Panc1 (cell line): ENCODE measurements at regions not wholly inside any gene's neighbourhood (a gene's known extent, or its start where the extent isn't known, plus 50 kb on each side); places are given as distances from the start of the nearest gene placed in this dataset.

Experiments
- ATAC-seq: fragments of 200-7000 bp; cut with Tn5 transposase; 2 replicates; pipeline ENCODE4 v1.9.1; 2020; ENCODE audit warnings: mild to moderate bottlenecking, moderate library complexity
- BruUV-seq: library from RNA; stranded (reverse); fragments of 400-500 nt; replicated peaks from 2 replicates; lab custom pipeline; 2021; lab: Mats Ljungman, UMichigan
- CTCF ChIA-PET: fragments of 300-600 bp; sonication (Branson Sonifier 250); formaldehyde crosslinking; loops from one replicate; lab custom pipeline; 2022; ENCODE audit warnings: antibody characterized with exemption; lab: Charles Lee
- POLR2A ChIA-PET: fragments of 300-600 bp; sonication (Branson Sonifier 250); formaldehyde crosslinking; loops from one replicate; lab custom pipeline; 2022; ENCODE audit warnings: antibody characterized with exemption; lab: Charles Lee
- DNase-seq: peaks from one replicate; pipeline ENCODE4 v3.0.0-alpha.2; 2010; ENCODE audit warnings: low read depth, low spot score
- H3K27ac ChIP-seq: 2 replicates; pipeline ENCODE4 v1.5.1; 2011; ENCODE audit warnings: mild to moderate bottlenecking, low read length, inconsistent platforms
- H3K27me3 ChIP-seq: fragments of 200-500 bp; sonication (Bioruptor generic); 2 replicates; pipeline ENCODE4 v1.6.0; 2014; ENCODE audit warnings: low read length, inconsistent platforms; ENCODE audit not compliant: control insufficient read depth, insufficient read depth
- H3K36me3 ChIP-seq: fragments of 200-500 bp; sonication (Bioruptor generic); 2 replicates; pipeline ENCODE4 v1.5.1; 2014; ENCODE audit warnings: inconsistent platforms, mild to moderate bottlenecking, low read length, moderate library complexity; ENCODE audit not compliant: control insufficient read depth, insufficient read depth
- H3K4me1 ChIP-seq: 2 replicates; pipeline ENCODE4 v1.5.1; 2011; ENCODE audit warnings: inconsistent platforms, mild to moderate bottlenecking, low read length, moderate library complexity; ENCODE audit not compliant: control insufficient read depth, insufficient read depth
- H3K4me3 ChIP-seq, 2 experiments: 2 replicates each; pipeline ENCODE4 v1.5.1; 2011 to 2012; ENCODE audit warnings: low read depth in 2 of 2, low read length in 2 of 2, mild to moderate bottlenecking in 2 of 2, inconsistent platforms in 1 of 2, moderate library complexity in 1 of 2
- H3K9me3 ChIP-seq: fragments of 200-500 bp; sonication (Bioruptor generic); 2 replicates; pipeline ENCODE4 v1.5.1; 2014; ENCODE audit warnings: low read depth, mild to moderate bottlenecking, inconsistent platforms, low read length, moderate library complexity; ENCODE audit not compliant: control insufficient read depth, insufficient read depth
- CTCF ChIP-seq: fragments of 450-650 bp; IDR thresholded peaks from 2 replicates; pipeline ENCODE4 v1.5.1; 2017; ENCODE audit warnings: mild to moderate bottlenecking
- POLR2AphosphoS5 ChIP-seq: IDR thresholded peaks from 2 replicates; pipeline ENCODE4 v1.6.1; 2012; ENCODE audit warnings: mild to moderate bottlenecking, low read depth, low read length, moderate library complexity
- SIN3A ChIP-seq: IDR thresholded peaks from 2 replicates; pipeline ENCODE4 v1.6.1; 2012; ENCODE audit warnings: low read depth, mild to moderate bottlenecking, low read length, moderate library complexity, borderline replicate concordance; ENCODE audit not compliant: insufficient read depth
- TCF7L2 ChIP-seq: IDR thresholded peaks from 2 replicates; pipeline ENCODE4 v1.6.1; 2011; ENCODE audit warnings: mild to moderate bottlenecking, low read depth, low read length, inconsistent platforms
- in situ Hi-C: cut with HindIII; loops from 2 replicates; pipeline ENCODE4 v1.10.0; 2016; ENCODE audit warnings: low sequenced_read_pairs, low pct_unique_long_range_greater_than_20kb
- intact Hi-C: fragments of 100-400 bp; cut with micrococcal nuclease; formaldehyde crosslinking; loops from one replicate; pipeline ENCODE4 v1.10.0; 2022; ENCODE audit not compliant: unreplicated experiment
- TF ChIP-seq, protein P1 (sequence below), 2 experiments: IDR thresholded peaks; 2 replicates each; pipeline ENCODE4 v1.6.1; 2011 to 2012; ENCODE audit warnings: low read depth in 2 of 2, control low read depth in 1 of 2, low read length in 1 of 2, mild to moderate bottlenecking in 1 of 2, moderate library complexity in 1 of 2; ENCODE audit not compliant: insufficient read depth in 1 of 2

GRCh38 chr10:8912108-8912507, 857.6 kb downstream of the GATA3 start:
- Histone ChIP-seq H3K9me3 (no peaks in the 10 kb centered on the region), H3K27ac (no peak overlapping the region), H3K36me3 (no peaks in the 10 kb centered on the region), H3K27me3 (no peaks in the 10 kb centered on the region), H3K4me1 (0 out of 2 replicates have a peak, but pooled peaks cover 2% of the 10 kb centered on the region), H3K4me3 (no peak overlapping the region)
- in situ Hi-C loops = no loop called here
- TF ChIP-seq, protein P1, sequence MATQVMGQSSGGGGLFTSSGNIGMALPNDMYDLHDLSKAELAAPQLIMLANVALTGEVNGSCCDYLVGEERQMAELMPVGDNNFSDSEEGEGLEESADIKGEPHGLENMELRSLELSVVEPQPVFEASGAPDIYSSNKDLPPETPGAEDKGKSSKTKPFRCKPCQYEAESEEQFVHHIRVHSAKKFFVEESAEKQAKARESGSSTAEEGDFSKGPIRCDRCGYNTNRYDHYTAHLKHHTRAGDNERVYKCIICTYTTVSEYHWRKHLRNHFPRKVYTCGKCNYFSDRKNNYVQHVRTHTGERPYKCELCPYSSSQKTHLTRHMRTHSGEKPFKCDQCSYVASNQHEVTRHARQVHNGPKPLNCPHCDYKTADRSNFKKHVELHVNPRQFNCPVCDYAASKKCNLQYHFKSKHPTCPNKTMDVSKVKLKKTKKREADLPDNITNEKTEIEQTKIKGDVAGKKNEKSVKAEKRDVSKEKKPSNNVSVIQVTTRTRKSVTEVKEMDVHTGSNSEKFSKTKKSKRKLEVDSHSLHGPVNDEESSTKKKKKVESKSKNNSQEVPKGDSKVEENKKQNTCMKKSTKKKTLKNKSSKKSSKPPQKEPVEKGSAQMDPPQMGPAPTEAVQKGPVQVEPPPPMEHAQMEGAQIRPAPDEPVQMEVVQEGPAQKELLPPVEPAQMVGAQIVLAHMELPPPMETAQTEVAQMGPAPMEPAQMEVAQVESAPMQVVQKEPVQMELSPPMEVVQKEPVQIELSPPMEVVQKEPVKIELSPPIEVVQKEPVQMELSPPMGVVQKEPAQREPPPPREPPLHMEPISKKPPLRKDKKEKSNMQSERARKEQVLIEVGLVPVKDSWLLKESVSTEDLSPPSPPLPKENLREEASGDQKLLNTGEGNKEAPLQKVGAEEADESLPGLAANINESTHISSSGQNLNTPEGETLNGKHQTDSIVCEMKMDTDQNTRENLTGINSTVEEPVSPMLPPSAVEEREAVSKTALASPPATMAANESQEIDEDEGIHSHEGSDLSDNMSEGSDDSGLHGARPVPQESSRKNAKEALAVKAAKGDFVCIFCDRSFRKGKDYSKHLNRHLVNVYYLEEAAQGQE (IDR thresholded peaks at IDR 0.05; ENCODE audit: insufficient read depth in 1 of 2, low read depth in 2 of 2, low read length in 1 of 2) = no peak
- TF ChIP-seq SIN3A = no peak
- BruUV-seq = no TSS peak
- ChIA-PET CTCF (no interaction called here), POLR2A (no interaction called here)
- intact Hi-C loops = no loop called here
- no peak for DNase-seq
- ATAC-seq = no peak

DNA sequence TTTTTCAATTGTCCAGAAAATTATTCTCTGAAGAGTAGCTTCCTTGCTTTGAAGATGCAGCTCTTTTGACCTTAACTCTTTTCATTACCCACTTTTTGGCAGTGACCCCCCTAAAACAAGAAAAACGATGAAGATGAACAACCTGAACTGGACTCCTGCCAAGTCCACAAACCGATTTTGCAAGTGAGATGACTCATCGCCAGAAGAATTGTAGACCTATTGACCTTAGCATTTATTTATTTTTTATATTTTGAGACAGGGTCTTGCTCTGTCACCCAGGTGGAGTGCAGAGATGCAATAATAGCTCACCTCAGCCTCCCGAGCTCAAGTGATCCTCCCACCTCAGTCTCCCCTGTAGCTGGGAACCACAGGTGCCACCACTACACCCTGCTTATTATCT, 859.2 kb downstream of the GATA3 start:
- TF ChIP-seq CTCF (no peak), POLR2AphosphoS5 (no peak), TCF7L2 (no peak), SIN3A (no peak)
- TF ChIP-seq, protein P1 (IDR thresholded peaks at IDR 0.05; ENCODE audit: insufficient read depth in 1 of 2, low read depth in 2 of 2, low read length in 1 of 2) = no peak
- intact Hi-C loops (no loop called here), in situ Hi-C loops (no loop called here)
- no peak for ATAC-seq
- Histone ChIP-seq H3K27ac (no peak overlapping the region), H3K27me3 (no peaks in the 10 kb centered on the region), H3K9me3 (no peaks in the 10 kb centered on the region), H3K4me3 (no peak overlapping the region), H3K36me3 (no peaks in the 10 kb centered on the region), H3K4me1 (0 out of 2 replicates have a peak, but pooled peaks cover 2% of the 10 kb centered on the region)
- POLR2A ChIA-PET = no interaction called here
- no peak for DNase-seq
- no TSS peak for BruUV-seq
- CTCF ChIA-PET = no interaction called here
